Smooth muscle cell (in vitro differentiated cells): ENCODE measurements at regions not wholly inside any gene's neighbourhood (a gene's known extent, or its start where the extent isn't known, plus 50 kb on each side); places are given as distances from the start of the nearest gene placed in this dataset.

Experiments
- DNase-seq: peaks from one replicate; lab custom pipeline; 2025; ENCODE audit not compliant: unreplicated experiment; lab: John Stamatoyannopoulos, UW
- H2AFZ ChIP-seq: fragments of 200-600 bp; sonication (generic); 2 replicates; pipeline ENCODE4 v1.6.0; 2016; ENCODE audit warnings: antibody characterized with exemption, low read depth, mild to moderate bottlenecking
- H3F3A ChIP-seq: fragments of 200-600 bp; sonication (generic); 2 replicates; pipeline ENCODE4 v1.6.0; 2017; ENCODE audit warnings: antibody characterized with exemption, low read depth
- H3K27ac ChIP-seq: fragments of 200-600 bp; sonication (generic); 2 replicates; pipeline ENCODE4 v1.5.1; 2016; ENCODE audit warnings: low read depth, mild to moderate bottlenecking
- H3K27me3 ChIP-seq: fragments of 200-600 bp; sonication (generic); 2 replicates; pipeline ENCODE4 v1.6.1; 2016; ENCODE audit warnings: low read depth, mild to moderate bottlenecking
- H3K36me3 ChIP-seq: fragments of 200-600 bp; sonication (generic); 2 replicates; pipeline ENCODE4 v1.5.1; 2016; ENCODE audit warnings: low read depth
- H3K4me1 ChIP-seq: fragments of 200-600 bp; sonication (generic); 2 replicates; pipeline ENCODE4 v1.5.1; 2016; ENCODE audit warnings: low read depth
- H3K4me2 ChIP-seq: fragments of 200-600 bp; sonication (generic); 2 replicates; pipeline ENCODE4 v1.6.0; 2016; ENCODE audit warnings: mild to moderate bottlenecking
- H3K4me3 ChIP-seq: fragments of 200-600 bp; sonication (generic); 2 replicates; pipeline ENCODE4 v1.5.1; 2016; ENCODE audit warnings: mild to moderate bottlenecking
- H3K79me2 ChIP-seq: fragments of 200-600 bp; sonication (generic); 2 replicates; pipeline ENCODE4 v1.6.0; 2016; ENCODE audit warnings: low read depth, mild to moderate bottlenecking
- H3K9ac ChIP-seq: fragments of 200-600 bp; sonication (generic); 2 replicates; pipeline ENCODE4 v1.6.0; 2016; ENCODE audit warnings: low read depth
- H3K9me3 ChIP-seq: fragments of 200-600 bp; sonication (generic); replicated peaks from 2 replicates; pipeline ENCODE4 v1.5.1; 2016; ENCODE audit warnings: low read depth
- H4K20me1 ChIP-seq: fragments of 200-600 bp; sonication (generic); 2 replicates; pipeline ENCODE4 v1.6.0; 2016; ENCODE audit warnings: low read depth
- WGBS: methylation state at CpG from one replicate; pipeline ENCODE4 v1.1.7; 2016; ENCODE audit warnings: low lambda C conversion rate; 5-methylcytosine and 5-hydroxymethylcytosine counted together
- TF ChIP-seq, protein P1 (sequence below): fragments of 200-600 bp; sonication (generic); IDR thresholded peaks from 2 replicates; pipeline ENCODE4 v1.5.1; 2017; ENCODE audit warnings: borderline replicate concordance, mild to moderate bottlenecking, antibody characterized with exemption; ENCODE audit not compliant: insufficient read depth, poor library complexity, severe bottlenecking

DNA sequence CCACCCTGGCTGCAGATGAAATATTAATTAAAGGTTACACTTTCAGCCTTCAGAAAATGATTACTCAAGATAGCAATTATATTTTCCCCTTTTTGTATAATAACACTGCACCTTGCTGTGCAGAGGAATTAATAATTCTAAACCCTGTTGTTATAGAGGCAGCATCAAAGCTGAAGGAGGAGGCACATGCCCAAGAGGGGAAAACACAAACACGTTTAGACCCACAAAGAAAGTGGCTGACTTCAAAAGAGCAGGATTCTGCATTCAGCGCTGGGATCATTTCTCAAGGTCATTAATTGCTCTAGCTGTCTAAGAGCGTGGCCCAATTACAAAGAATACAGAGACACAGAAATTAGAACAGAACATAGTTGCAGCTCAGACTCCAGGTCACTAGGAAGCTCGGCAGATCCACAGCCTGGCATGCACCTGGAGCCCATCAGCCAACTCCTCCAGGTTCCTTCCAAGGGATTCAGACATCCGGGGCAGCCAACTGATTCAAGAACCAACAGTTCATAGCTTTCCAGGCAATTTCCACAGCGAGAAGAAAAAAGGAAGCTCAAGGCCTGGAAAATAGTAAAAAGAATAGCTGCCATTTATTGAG lies 102.3 kb upstream of the ID2 start:
- Histone ChIP-seq H4K20me1 (no peaks in the 10 kb centered on the region), H2AFZ (no peak overlapping the region), H3F3A (peaks cover 4% of the 10 kb centered on the region), H3K36me3 (no peaks in the 10 kb centered on the region), H3K4me1 (peaks cover 16% of the 10 kb centered on the region), H3K4me3 (no peak overlapping the region), H3K27me3 (no peaks in the 10 kb centered on the region), H3K27ac (no peak overlapping the region), H3K9me3 (no peaks in the 10 kb centered on the region), H3K4me2 (no peak overlapping the region), H3K79me2 (no peaks in the 10 kb centered on the region), H3K9ac (no peak overlapping the region)
- WGBS: 89% methylated on average over 6 of the region's 6 CpGs
- TF ChIP-seq, protein P1, sequence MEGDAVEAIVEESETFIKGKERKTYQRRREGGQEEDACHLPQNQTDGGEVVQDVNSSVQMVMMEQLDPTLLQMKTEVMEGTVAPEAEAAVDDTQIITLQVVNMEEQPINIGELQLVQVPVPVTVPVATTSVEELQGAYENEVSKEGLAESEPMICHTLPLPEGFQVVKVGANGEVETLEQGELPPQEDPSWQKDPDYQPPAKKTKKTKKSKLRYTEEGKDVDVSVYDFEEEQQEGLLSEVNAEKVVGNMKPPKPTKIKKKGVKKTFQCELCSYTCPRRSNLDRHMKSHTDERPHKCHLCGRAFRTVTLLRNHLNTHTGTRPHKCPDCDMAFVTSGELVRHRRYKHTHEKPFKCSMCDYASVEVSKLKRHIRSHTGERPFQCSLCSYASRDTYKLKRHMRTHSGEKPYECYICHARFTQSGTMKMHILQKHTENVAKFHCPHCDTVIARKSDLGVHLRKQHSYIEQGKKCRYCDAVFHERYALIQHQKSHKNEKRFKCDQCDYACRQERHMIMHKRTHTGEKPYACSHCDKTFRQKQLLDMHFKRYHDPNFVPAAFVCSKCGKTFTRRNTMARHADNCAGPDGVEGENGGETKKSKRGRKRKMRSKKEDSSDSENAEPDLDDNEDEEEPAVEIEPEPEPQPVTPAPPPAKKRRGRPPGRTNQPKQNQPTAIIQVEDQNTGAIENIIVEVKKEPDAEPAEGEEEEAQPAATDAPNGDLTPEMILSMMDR: no peak
- no peak for DNase-seq

- WGBS: 91% methylated on average over 16 of the region's 16 CpGs
- Histone ChIP-seq H3K9me3 (no peaks in the 10 kb centered on the region), H3K4me2 (no peak overlapping the region), H3K27me3 (no peaks in the 10 kb centered on the region), H3K79me2 (no peaks in the 10 kb centered on the region), H4K20me1 (no peaks in the 10 kb centered on the region), H3K9ac (no peak overlapping the region), H3K4me1 (peaks cover 9% of the 10 kb centered on the region), H3K27ac (no peak overlapping the region), H3F3A (no peaks in the 10 kb centered on the region), H3K4me3 (no peak overlapping the region), H3K36me3 (no peaks in the 10 kb centered on the region), H2AFZ (no peak overlapping the region)
- TF ChIP-seq, protein P1: no peak
- DNase-seq: no peak
These were observed 101.3 kb upstream of the ID2 start for GRCh38 chr2:8580316-8581233.

DNA sequence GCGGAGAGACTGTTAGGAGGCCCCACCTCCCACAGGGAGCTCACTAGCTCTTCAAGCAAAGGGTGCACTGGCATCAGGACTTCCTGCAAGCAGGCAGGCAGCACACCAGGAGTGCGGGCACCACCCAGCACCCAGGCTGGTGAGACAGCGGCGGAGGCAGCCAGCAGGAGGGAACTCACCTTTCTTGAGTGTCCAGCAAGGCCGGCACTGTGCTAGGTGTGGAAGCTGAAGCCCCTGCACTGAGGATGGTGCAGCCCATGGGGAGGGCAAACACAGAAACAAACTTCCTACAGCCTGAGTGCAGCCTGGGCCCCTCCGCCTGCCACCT lies 100.7 kb upstream of the ID2 start:
- H3K9me3 ChIP-seq: no peaks in the 10 kb centered on the region
- H3F3A ChIP-seq: no peaks in the 10 kb centered on the region
- no peak overlapping the region for H3K4me3 ChIP-seq
- no peaks in the 10 kb centered on the region for H3K36me3 ChIP-seq
- DNase-seq: no peak
- no peak overlapping the region for H3K4me2 ChIP-seq
- no peak overlapping the region for H3K9ac ChIP-seq
- H3K27ac ChIP-seq: no peak overlapping the region
- H3K27me3 ChIP-seq: no peaks in the 10 kb centered on the region
- no peaks in the 10 kb centered on the region for H3K79me2 ChIP-seq
- no peak overlapping the region for H2AFZ ChIP-seq
- TF ChIP-seq, protein P1: no peak
- 87% methylated on average over 6 of the region's 6 CpGs for WGBS
- H3K4me1 ChIP-seq: peaks cover 9% of the 10 kb centered on the region
- no peaks in the 10 kb centered on the region for H4K20me1 ChIP-seq
